ENCODE measurements at regions not wholly inside any gene's neighbourhood (a gene's known extent, or its start where the extent isn't known, plus 50 kb on each side); places are given as distances from the start of the nearest gene placed in this dataset.

GRCh38 chr5:89582768-89583339 is 699.9 kb upstream of the MEF2C start:
- Histone ChIP-seq H3K4me3 (ENCODE audit: low read depth in 1 of 2, low read length in 2 of 2) (no peak overlapping the region), H3K27me3 (ENCODE audit: control insufficient read depth in 1 of 2, insufficient read depth in 2 of 2, low read length in 2 of 2) (no peaks in the 10 kb centered on the region), H3K4me1 (ENCODE audit: control insufficient read depth in 1 of 2, insufficient read depth in 2 of 2, low read length in 2 of 2) (no peaks in the 10 kb centered on the region), H3K9ac (ENCODE audit: low read depth in 1 of 2, low read length in 2 of 2) (no peak overlapping the region), H3K27ac (ENCODE audit: low read depth, low read length) (no peak overlapping the region), H3K36me3 (ENCODE audit: control insufficient read depth in 1 of 2, insufficient read depth in 2 of 2, low read length in 2 of 2) (no peaks in the 10 kb centered on the region), H3K9me3 (ENCODE audit: control insufficient read depth in 1 of 2, low read length in 2 of 2) (no peaks in the 10 kb centered on the region)

GRCh38 chr5:89580976-89581375 is 698.0 kb upstream of the MEF2C start:
- no peaks in the 10 kb centered on the region for H3K4me1 ChIP-seq (ENCODE audit: control insufficient read depth in 1 of 2, insufficient read depth in 2 of 2, low read length in 2 of 2)
- H3K9me3 ChIP-seq (ENCODE audit: control insufficient read depth in 1 of 2, low read length in 2 of 2), result no peaks in the 10 kb centered on the region
- H3K36me3 ChIP-seq (ENCODE audit: control insufficient read depth in 1 of 2, insufficient read depth in 2 of 2, low read length in 2 of 2), result no peaks in the 10 kb centered on the region
- H3K9ac ChIP-seq (ENCODE audit: low read depth in 1 of 2, low read length in 2 of 2), result no peak overlapping the region
- H3K27ac ChIP-seq (ENCODE audit: low read depth, low read length), result no peak overlapping the region
- no peaks in the 10 kb centered on the region for H3K27me3 ChIP-seq (ENCODE audit: control insufficient read depth in 1 of 2, insufficient read depth in 2 of 2, low read length in 2 of 2)
- H3K4me3 ChIP-seq (ENCODE audit: low read depth in 1 of 2, low read length in 2 of 2), result no peak overlapping the region

GRCh38 chr5:89575319-89575718 is 692.3 kb upstream of the MEF2C start:
- Histone ChIP-seq H3K4me3 (ENCODE audit: low read depth in 1 of 2, low read length in 2 of 2) (no peak overlapping the region), H3K4me1 (ENCODE audit: control insufficient read depth in 1 of 2, insufficient read depth in 2 of 2, low read length in 2 of 2) (no peaks in the 10 kb centered on the region), H3K27me3 (ENCODE audit: control insufficient read depth in 1 of 2, insufficient read depth in 2 of 2, low read length in 2 of 2) (no peaks in the 10 kb centered on the region), H3K27ac (ENCODE audit: low read depth, low read length) (no peak overlapping the region), H3K9me3 (ENCODE audit: control insufficient read depth in 1 of 2, low read length in 2 of 2) (no peaks in the 10 kb centered on the region), H3K9ac (ENCODE audit: low read depth in 1 of 2, low read length in 2 of 2) (no peak overlapping the region), H3K36me3 (ENCODE audit: control insufficient read depth in 1 of 2, insufficient read depth in 2 of 2, low read length in 2 of 2) (no peaks in the 10 kb centered on the region)

GRCh38 chr5:89573345-89573744 is 690.4 kb upstream of the MEF2C start:
- Histone ChIP-seq H3K9me3 (ENCODE audit: control insufficient read depth in 1 of 2, low read length in 2 of 2) (no peaks in the 10 kb centered on the region), H3K4me3 (ENCODE audit: low read depth in 1 of 2, low read length in 2 of 2) (no peak overlapping the region), H3K27me3 (ENCODE audit: control insufficient read depth in 1 of 2, insufficient read depth in 2 of 2, low read length in 2 of 2) (no peaks in the 10 kb centered on the region), H3K36me3 (ENCODE audit: control insufficient read depth in 1 of 2, insufficient read depth in 2 of 2, low read length in 2 of 2) (no peaks in the 10 kb centered on the region), H3K27ac (ENCODE audit: low read depth, low read length) (no peak overlapping the region), H3K9ac (ENCODE audit: low read depth in 1 of 2, low read length in 2 of 2) (no peak overlapping the region), H3K4me1 (ENCODE audit: control insufficient read depth in 1 of 2, insufficient read depth in 2 of 2, low read length in 2 of 2) (no peaks in the 10 kb centered on the region)

- Histone ChIP-seq H3K27ac (ENCODE audit: low read depth, low read length) (no peak overlapping the region), H3K4me3 (ENCODE audit: low read depth in 1 of 2, low read length in 2 of 2) (no peak overlapping the region), H3K4me1 (ENCODE audit: control insufficient read depth in 1 of 2, insufficient read depth in 2 of 2, low read length in 2 of 2) (no peaks in the 10 kb centered on the region), H3K9ac (ENCODE audit: low read depth in 1 of 2, low read length in 2 of 2) (no peak overlapping the region), H3K9me3 (ENCODE audit: control insufficient read depth in 1 of 2, low read length in 2 of 2) (no peaks in the 10 kb centered on the region), H3K36me3 (ENCODE audit: control insufficient read depth in 1 of 2, insufficient read depth in 2 of 2, low read length in 2 of 2) (no peaks in the 10 kb centered on the region), H3K27me3 (ENCODE audit: control insufficient read depth in 1 of 2, insufficient read depth in 2 of 2, low read length in 2 of 2) (no peaks in the 10 kb centered on the region)
These were observed 689.7 kb upstream of the MEF2C start for GRCh38 chr5:89572696-89573095.

- no peak overlapping the region for H3K9ac ChIP-seq (ENCODE audit: low read depth in 1 of 2, low read length in 2 of 2)
- no peak overlapping the region for H3K4me3 ChIP-seq (ENCODE audit: low read depth in 1 of 2, low read length in 2 of 2)
- H3K36me3 ChIP-seq (ENCODE audit: control insufficient read depth in 1 of 2, insufficient read depth in 2 of 2, low read length in 2 of 2), result no peaks in the 10 kb centered on the region
- no peak overlapping the region for H3K27ac ChIP-seq (ENCODE audit: low read depth, low read length)
- no peaks in the 10 kb centered on the region for H3K27me3 ChIP-seq (ENCODE audit: control insufficient read depth in 1 of 2, insufficient read depth in 2 of 2, low read length in 2 of 2)
- H3K4me1 ChIP-seq (ENCODE audit: control insufficient read depth in 1 of 2, insufficient read depth in 2 of 2, low read length in 2 of 2), result no peaks in the 10 kb centered on the region
- H3K9me3 ChIP-seq (ENCODE audit: control insufficient read depth in 1 of 2, low read length in 2 of 2), result no peaks in the 10 kb centered on the region
These were observed 687.6 kb upstream of the MEF2C start for GRCh38 chr5:89570557-89570956.

GRCh38 chr5:89566340-89566739 is 683.4 kb upstream of the MEF2C start:
- H3K9me3 ChIP-seq (ENCODE audit: control insufficient read depth in 1 of 2, low read length in 2 of 2), result no peaks in the 10 kb centered on the region
- H3K4me3 ChIP-seq (ENCODE audit: low read depth in 1 of 2, low read length in 2 of 2), result no peak overlapping the region
- H3K27ac ChIP-seq (ENCODE audit: low read depth, low read length), result no peak overlapping the region
- no peaks in the 10 kb centered on the region for H3K36me3 ChIP-seq (ENCODE audit: control insufficient read depth in 1 of 2, insufficient read depth in 2 of 2, low read length in 2 of 2)
- H3K9ac ChIP-seq (ENCODE audit: low read depth in 1 of 2, low read length in 2 of 2), result no peak overlapping the region
- no peaks in the 10 kb centered on the region for H3K4me1 ChIP-seq (ENCODE audit: control insufficient read depth in 1 of 2, insufficient read depth in 2 of 2, low read length in 2 of 2)
- no peaks in the 10 kb centered on the region for H3K27me3 ChIP-seq (ENCODE audit: control insufficient read depth in 1 of 2, insufficient read depth in 2 of 2, low read length in 2 of 2)

GRCh38 chr5:89560696-89561095 is 677.7 kb upstream of the MEF2C start:
- Histone ChIP-seq H3K4me3 (ENCODE audit: low read depth in 1 of 2, low read length in 2 of 2) (no peak overlapping the region), H3K9me3 (ENCODE audit: control insufficient read depth in 1 of 2, low read length in 2 of 2) (no peaks in the 10 kb centered on the region), H3K27ac (ENCODE audit: low read depth, low read length) (no peak overlapping the region), H3K27me3 (ENCODE audit: control insufficient read depth in 1 of 2, insufficient read depth in 2 of 2, low read length in 2 of 2) (no peaks in the 10 kb centered on the region), H3K36me3 (ENCODE audit: control insufficient read depth in 1 of 2, insufficient read depth in 2 of 2, low read length in 2 of 2) (no peaks in the 10 kb centered on the region), H3K4me1 (ENCODE audit: control insufficient read depth in 1 of 2, insufficient read depth in 2 of 2, low read length in 2 of 2) (no peaks in the 10 kb centered on the region), H3K9ac (ENCODE audit: low read depth in 1 of 2, low read length in 2 of 2) (no peak overlapping the region)

GRCh38 chr5:89556215-89556913 is 673.4 kb upstream of the MEF2C start:
- H3K27ac ChIP-seq (ENCODE audit: low read depth, low read length), result no peak overlapping the region
- no peak overlapping the region for H3K4me3 ChIP-seq (ENCODE audit: low read depth in 1 of 2, low read length in 2 of 2)
- no peaks in the 10 kb centered on the region for H3K9me3 ChIP-seq (ENCODE audit: control insufficient read depth in 1 of 2, low read length in 2 of 2)
- H3K4me1 ChIP-seq (ENCODE audit: control insufficient read depth in 1 of 2, insufficient read depth in 2 of 2, low read length in 2 of 2), result no peaks in the 10 kb centered on the region
- H3K9ac ChIP-seq (ENCODE audit: low read depth in 1 of 2, low read length in 2 of 2), result no peak overlapping the region
- H3K36me3 ChIP-seq (ENCODE audit: control insufficient read depth in 1 of 2, insufficient read depth in 2 of 2, low read length in 2 of 2), result no peaks in the 10 kb centered on the region
- no peaks in the 10 kb centered on the region for H3K27me3 ChIP-seq (ENCODE audit: control insufficient read depth in 1 of 2, insufficient read depth in 2 of 2, low read length in 2 of 2)

- no peaks in the 10 kb centered on the region for H3K27me3 ChIP-seq (ENCODE audit: control insufficient read depth in 1 of 2, insufficient read depth in 2 of 2, low read length in 2 of 2)
- no peaks in the 10 kb centered on the region for H3K9me3 ChIP-seq (ENCODE audit: control insufficient read depth in 1 of 2, low read length in 2 of 2)
These were observed 663.7 kb upstream of the MEF2C start for GRCh38 chr5:89546657-89547056.

More at GRCh38 chr5:89546657-89547056, 663.7 kb upstream of the MEF2C start:
- H3K36me3 ChIP-seq (ENCODE audit: control insufficient read depth in 1 of 2, insufficient read depth in 2 of 2, low read length in 2 of 2), result no peaks in the 10 kb centered on the region
- no peak overlapping the region for H3K4me3 ChIP-seq (ENCODE audit: low read depth in 1 of 2, low read length in 2 of 2)
- H3K4me1 ChIP-seq (ENCODE audit: control insufficient read depth in 1 of 2, insufficient read depth in 2 of 2, low read length in 2 of 2), result no peaks in the 10 kb centered on the region
- no peak overlapping the region for H3K9ac ChIP-seq (ENCODE audit: low read depth in 1 of 2, low read length in 2 of 2)
- no peak overlapping the region for H3K27ac ChIP-seq (ENCODE audit: low read depth, low read length)
